ENCODE measurements at regions not wholly inside any gene's neighbourhood (a gene's known extent, or its start where the extent isn't known, plus 50 kb on each side); places are given as distances from the start of the nearest gene placed in this dataset.
"Not testable (repeated sequence)": the region's sequence is repeated elsewhere in the genome, so short reads cannot be mapped to it uniquely, and the experiment has no call there.

DNA sequence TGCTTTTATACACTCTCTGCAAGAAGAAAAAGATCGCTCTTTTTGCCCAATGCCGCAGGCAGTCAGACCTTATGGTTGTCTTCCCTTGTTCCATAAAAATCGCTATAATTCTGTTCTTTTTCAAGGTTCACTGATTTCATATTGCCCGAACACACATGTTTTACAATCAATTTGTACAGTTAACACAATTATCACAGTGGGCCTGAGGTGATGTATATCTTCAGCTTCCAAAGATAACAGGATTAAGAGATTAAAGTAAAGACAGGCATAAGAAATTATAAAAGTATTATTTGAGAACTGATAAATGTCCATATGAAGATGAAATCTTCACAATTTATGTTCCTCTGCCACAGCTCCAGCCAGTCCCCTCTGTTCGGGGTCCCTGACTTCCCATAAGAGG, 703.4 kb upstream of the RAG2 start:
- TF ChIP-seq POLR2AphosphoS5 (IDR thresholded peaks at IDR 0.05; ENCODE audit: low read depth, low read length); TAF1 (IDR thresholded peaks at IDR 0.05; ENCODE audit: borderline replicate concordance, low read depth, low read length): not testable (repeated sequence)
